GM18867 (cell line): ENCODE measurements at regions not wholly inside any gene's neighbourhood (a gene's known extent, or its start where the extent isn't known, plus 50 kb on each side); places are given as distances from the start of the nearest gene placed in this dataset.
"Not testable (repeated sequence)": the region's sequence is repeated elsewhere in the genome, so short reads cannot be mapped to it uniquely, and the experiment has no call there.

ENCODE experiments used
- ATAC-seq: cut with Tn5 transposase; IDR thresholded peaks from one replicate; pipeline ENCODE4 v1.9.1; 2021; ENCODE audit warnings: mild to moderate bottlenecking, moderate library complexity; ENCODE audit not compliant: unreplicated experiment

DNA sequence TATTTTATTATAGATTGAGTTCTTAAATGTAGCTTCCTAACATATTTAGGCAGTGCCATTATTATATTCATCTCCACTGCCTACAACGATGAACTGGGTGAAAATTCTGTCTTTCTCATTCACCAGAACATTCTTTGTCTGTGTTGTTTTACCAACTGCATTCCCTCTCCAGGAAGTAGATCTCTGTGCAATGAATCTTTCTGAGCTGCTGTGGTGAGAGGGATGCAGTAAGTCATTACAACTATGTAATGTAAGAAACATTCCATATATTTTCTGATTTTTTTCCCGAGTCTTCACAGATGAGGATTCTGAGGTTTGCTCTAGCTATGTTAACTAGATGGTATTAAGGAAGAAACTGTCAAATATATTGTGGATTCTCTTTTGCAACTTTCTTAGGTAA, 811.9 kb upstream of the PCDH7 start:
- ATAC-seq, result no peak

DNA sequence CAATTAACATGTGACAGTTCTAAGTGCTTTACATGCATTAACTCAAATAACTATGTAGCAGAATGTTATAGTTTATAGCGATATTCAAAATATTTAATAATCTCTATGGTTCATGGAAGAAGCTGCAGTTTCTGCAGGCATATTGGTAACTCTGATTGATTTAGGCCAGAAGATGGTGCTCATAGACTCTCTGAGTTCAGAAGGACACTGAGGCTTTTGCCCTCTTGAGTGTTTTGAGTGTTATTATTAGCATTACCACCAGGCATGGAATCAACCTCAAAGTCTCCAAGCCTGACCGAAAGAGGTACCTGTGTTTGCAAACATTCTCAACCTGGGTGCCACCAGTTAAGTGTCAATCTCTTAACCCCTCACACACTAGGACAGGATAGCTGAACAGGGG, 792.3 kb upstream of the PCDH7 start:
- ATAC-seq, result no peak

DNA sequence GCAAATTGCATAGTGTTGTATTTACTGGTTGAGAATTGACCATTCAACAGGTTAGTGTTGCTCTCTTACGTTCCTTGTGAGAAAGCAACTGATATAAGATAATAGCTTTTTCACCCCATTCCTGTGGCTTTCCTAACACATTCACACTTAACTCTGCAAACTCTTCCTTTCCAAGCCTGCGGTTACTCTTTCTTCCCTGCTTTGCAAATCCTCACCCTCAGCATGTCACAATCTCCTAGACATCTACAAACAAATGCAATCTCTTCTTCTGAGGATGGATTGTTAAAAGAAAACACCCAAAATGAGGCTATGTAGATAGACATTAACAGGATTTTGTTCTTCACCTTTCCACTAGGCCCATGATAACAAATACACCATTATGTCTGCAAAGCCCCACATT, 771.7 kb upstream of the PCDH7 start:
- no peak for ATAC-seq

DNA sequence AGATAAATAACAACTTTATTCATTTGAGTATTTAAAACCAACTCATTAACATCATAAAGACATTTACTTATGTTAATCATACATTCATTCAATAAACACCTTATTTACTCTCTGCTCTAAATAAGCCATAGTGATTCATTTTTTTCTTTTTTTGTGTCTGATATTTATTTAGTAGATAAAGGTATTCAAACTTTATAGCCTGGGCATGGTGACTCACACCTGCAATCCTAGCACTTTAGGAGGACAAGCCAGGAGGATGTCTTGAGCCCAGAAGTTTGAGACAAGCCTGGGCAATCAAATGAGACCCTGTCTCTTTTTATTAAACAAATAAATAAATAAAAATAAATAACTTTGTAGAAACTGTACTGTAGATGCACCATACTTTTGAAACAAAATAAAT, 771.3 kb upstream of the PCDH7 start:
- no peak for ATAC-seq

DNA sequence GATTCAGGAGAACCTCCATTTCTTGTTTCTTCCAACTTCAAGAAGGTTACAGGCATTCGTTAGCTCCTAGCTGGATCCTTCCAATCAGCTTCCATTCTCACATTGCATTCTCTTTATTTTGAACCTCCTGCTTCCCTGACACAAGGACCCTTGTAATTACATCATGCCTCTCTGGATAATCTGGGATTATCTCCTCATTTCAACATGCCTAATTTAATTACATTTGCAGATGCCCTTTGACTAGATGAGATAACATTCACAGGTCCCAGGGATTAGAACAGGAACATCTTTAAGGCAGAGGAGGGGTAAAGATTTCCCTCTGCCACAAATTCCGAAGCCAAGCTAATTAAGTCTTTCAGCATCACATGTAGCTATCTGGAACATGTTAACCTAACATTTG, 753.8 kb upstream of the PCDH7 start:
- ATAC-seq, result no peak

DNA sequence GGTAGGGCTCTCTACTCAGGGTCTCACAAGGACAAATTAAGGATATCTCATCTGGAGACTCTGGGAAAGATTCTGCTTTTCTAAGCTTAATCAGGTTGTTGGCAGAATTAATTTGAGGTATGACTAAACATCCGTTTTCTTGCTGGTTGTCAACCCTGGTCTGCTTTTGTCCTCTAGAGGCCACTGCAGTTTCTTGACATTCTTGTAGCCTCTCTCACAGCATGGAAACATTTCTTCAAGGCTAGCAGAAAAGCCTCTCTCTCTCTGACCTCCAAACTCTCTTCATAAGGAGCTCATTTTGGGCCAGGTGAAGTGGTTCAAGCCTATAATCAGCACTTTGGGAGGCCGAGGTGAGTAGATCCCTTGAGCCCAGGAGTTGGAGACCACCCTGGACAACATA, 749.5 kb upstream of the PCDH7 start:
- no peak for ATAC-seq

DNA sequence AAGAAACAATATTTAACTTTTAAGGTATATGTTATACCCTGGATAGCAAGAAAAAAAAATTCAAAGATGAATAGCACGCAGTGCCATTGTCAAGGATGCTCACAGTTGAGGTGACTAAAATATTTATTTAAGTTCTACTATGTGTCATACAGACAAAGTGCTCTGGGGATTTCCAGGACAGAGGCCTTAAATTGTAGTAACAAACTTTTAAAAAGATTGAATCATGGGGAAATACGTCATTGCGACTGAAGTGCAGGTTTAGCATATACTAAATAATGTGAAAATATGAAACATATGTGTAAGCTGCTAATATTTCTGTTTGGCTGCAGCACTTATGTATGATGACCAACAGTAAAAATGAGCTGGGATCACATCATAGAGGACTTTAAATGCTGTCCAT, 748.0 kb upstream of the PCDH7 start:
- no peak for ATAC-seq

DNA sequence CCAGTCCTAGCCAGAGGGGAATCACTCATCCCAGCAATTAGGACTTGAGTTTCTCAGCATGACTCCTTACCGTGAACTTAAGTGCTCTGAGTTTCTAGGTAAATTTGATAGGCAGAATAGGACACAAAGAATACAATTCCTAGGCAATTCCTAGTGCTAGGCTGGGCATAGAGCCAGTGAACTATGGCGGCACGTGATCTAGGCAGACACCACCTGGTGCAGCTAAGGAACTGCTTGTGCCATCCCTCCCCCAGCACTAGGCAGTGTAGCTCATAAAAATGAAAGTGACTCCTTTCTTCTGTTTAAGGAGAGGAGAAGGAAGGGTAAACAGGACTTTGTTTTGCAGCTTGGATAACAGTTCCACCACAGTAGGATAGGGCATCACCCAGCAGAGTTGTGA, 736.3 kb upstream of the PCDH7 start:
- no peak for ATAC-seq

DNA sequence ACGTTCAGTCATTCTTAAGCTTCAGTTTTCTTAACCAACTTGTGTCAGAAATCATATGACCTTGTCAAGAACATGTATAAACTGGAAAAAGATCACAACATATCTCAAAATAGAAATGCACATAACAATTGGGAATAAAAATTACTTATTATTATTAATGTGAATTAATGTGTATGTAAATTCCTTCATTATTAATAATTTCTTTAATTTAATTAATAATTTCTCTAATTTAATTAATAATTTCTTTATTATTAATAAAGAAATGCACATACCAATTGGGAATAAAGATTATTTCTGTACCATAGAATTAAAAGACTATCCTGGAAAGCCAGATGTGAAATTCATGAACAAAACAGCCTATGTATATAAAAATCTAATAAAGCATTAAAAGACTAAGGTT, 718.5 kb upstream of the PCDH7 start:
- ATAC-seq, result no peak

DNA sequence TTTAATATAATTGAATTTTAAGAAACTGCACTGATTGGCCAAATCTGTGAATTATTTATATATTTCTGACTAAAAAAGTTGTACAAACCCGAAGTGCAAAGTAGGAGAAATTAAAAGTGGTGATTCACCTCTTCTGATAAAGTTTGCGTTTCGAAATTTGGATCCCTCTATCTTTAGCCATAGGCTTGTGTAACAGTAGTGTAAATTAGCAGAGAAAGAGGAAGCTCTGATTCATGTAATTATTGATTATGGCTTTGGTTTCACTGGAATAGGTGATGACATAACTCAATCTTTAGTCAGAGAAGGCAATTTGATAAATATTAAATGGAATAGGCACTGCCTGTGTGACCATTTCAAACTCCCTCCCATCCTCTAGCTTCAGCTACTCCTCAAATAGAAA, 717.8 kb upstream of the PCDH7 start:
- ATAC-seq, result no peak

DNA sequence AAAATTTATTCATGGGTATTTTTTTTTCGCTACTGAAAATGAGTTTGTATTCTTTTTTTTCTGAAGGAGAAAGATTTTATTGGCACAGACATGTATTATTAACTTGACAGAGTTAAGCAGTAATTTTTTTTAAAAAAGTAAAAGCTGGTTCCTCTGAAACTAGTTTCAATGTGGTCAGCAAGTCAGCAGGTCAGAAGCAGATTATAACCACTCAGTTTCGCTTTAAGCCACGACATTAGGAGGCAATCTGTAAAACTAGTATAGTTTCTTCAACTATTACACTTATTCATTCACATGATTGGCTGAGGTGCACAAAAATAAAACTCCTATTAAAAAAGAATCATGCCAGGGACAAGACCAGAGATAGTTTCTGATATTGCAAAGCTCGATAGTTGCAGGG, 714.2 kb upstream of the PCDH7 start:
- ATAC-seq, result no peak

DNA sequence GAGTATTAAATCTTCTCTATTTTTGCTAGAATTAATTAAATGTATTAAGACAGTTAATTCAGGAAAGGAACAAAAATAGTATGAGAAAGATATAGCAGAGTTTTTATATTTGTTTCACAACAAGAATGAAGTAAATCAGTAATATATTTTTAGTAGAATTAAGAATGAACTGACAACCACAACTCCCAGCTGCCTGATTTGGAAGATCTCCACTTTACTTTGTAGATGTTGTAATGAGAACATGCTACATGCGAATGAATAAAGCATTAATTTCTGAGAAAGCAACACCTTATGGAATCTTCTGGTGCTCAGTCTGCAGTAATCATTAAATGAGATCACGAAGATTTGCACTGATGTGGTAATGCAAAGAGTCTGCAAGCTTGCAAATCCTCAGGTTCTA, 695.6 kb upstream of the PCDH7 start:
- no peak for ATAC-seq

DNA sequence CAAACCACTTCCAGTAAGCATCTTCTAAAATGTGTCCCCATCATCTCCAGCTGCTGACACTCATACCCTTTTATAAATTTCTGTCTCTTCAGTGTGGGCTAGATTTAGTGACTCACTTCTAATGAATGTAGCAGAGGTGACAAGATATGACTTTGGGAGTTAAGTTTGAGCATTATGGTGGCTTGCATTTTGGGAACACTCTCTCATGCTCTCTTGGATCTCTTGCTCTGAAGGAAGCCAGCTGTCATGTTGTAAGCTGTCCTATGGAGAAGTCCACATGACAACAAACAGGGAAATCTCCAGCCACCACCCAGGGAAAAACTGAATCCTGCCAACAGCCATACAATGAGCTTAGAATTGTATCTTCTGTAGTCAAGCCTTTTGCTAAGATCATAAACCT, 691.3 kb upstream of the PCDH7 start:
- no peak for ATAC-seq

DNA sequence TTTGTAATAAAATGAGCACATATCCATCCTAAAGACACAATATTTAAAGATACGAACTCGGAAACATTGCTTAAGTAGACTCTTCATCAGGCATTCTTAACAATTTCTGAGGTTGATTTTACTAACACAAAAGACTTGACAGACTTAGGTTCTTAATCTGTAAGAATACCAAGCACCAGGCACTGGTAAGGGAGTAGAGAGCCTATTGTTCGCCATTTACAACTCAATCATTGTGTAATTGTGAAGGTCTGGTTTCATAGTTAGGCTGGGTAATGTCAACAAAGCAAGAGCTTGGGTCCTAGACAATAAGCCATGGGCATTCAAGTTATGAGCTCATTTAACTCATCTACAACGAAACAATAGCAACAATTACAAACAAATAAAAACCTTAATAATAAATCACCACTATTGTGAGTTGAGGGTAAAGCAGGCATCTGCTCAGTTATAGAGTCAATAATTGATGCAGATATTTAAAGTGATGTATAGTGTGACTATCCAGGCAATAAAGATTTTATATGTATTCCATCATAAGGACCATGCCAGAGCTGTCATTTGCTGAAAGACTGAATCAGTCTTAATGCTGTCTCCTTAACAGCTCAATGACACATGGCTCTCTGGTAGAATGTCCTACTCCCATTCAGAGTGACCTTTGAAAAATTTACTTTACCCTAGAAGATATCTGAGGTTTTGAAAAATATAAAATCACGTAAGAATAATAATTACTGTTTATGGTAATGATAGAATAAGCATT, 664.0 kb upstream of the PCDH7 start:
- ATAC-seq, result no peak

DNA sequence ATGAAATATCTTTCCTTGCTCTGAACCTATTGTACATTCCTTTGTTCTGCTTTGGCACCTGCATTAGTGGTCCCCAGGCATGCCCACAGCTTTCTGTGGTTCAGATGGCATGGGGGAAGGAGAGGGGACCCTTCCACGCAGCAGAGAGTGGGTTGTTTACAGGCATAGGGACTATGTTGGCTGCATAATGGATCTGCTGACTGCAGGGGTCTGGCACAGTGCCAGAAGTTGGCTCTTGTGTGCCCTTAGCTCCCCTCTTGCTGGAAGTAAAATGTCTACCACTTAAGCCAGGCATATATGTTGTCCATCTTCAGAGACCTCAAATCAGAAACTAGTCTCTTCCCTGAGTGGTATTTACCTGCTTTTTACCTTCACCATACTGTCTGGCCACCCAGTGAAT, 651.9 kb upstream of the PCDH7 start:
- ATAC-seq, result no peak

DNA sequence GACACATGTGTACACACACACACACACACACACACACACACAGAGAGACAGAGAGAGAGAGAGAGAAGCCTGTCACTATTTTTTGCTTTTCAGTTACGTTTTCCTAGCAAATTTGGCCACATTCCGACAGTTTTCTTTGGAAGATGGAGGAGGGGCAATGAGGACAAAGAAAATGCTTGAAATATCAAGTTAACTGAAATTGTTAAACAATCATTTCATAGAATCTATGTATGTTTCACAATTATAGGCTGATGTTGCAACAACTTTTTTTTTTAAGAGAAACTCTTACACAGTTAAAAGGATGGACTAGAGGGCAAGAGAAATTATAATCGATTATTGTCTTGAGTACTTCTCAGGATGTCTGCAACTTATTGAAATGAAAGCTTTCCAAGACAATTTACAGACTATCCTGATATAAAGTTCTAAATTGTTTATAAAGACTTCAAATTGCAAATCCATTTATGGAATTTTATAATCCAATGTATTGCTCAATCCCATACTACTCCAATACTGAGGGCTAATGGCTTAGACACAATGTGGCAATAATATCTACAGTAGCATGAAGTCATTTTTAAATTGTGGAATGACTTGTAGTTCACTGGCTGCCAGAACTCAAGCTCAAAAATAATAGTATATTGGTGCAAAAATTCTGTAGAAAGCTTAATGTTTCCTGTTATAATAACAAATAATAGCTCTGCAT, 647.0 kb upstream of the PCDH7 start:
- no peak for ATAC-seq

DNA sequence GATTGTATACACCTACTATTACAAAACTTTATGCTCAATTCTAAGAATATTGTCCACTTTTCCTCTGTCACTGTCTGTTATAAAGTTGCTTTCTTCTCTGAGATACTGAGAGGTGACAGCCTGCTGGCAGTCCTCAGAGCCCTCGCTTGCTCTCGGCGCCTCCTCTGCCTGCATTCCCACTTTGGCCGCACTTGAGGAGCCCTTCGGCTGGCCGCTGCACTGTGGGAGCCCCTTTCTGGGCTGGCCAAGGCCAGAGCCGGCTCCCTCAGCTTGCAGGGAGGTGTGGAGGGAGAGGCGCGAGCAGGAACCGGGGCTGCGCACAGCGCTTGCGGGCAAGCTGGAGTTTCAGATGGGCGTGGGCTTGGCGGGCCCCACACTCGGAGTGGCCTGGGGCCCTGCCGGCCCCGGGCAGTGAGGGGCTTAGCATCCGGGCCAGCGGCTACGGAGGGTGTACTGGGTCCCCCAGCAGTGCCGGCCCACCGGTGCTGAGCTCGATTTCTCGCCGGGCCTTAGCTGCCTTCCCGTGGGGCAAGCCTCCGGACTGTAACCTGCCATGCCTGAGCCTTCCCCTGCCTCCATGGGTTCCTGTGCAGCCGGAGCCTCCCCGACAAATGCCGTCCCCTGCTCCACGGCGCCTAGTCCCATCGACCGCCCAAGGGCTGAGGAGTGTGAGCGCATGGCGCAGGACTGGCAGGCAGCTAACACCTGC, 627.6 kb upstream of the PCDH7 start:
- ATAC-seq, result not testable (repeated sequence)

DNA sequence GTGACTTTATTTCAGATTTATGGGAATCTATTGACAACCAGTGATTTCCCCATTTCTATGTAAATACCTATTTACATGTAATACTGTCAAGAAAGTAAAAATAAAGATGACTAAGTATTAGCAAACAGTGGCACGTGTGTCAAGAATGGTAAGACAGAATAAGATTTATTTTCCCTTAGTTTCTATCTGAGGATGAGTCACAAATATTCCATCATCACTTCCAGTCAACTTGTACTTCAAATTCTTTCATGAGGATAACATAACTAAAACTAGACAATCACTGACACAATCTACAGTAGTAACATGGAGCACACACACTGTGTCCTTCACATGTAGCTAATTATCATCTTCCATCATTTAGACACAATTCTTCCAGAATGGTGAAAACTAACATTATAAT, 625.3 kb upstream of the PCDH7 start:
- no peak for ATAC-seq

DNA sequence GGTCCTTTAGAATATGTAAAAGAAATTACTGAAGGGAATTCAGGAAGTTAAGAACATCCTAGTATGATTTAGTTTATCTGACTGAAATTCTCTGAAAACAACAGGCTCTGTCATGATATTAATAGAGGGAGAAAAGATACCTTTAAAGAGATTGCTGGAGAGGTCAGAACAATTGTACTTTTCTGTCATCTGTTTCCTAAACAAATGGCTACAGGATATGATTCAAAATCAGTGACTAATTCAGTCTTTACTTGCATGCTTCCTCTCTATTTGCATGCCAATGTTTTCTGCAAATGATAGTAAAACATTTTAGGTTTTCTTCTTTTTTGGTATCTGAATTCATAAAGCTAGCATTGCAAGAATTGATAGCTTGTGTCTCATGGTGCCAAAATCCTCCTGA, 616.7 kb upstream of the PCDH7 start:
- ATAC-seq, result no peak

DNA sequence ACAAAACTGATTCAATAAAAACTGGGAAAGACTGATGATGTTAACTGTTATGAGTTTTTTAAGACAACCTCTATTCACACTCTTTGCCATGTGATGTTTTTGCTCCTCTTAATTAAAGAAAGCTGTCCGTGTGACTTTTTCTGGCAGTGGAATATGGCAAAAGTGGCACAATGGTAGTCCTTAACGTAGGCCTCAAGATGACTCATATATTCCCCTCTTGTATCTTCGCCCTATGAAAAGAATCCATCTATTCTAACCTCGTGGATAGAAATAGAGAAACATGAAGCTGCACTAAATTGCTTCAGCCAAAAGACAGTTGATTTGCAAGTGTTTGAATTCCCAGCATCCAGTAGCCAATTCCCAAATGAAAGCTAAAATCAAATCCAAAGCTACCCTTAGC, 603.8 kb upstream of the PCDH7 start:
- ATAC-seq, result no peak

DNA sequence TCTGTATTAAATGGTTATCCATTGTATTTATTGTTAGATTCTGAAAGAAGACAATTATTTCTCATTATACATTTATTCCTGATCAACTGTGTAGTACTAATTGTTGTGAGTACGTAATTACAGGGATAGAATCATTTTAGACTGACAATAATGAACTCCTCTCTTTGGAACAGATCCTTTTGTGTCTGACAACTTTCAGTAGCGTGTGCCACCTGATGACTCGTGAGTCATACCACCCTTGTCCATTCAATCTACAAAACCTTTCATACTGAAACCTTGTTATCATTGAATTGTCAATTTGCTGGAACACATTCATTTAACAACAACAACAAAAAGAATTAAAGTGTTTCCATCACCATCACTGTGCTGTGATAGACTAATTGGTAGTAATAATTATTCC, 602.7 kb upstream of the PCDH7 start:
- ATAC-seq, result no peak

DNA sequence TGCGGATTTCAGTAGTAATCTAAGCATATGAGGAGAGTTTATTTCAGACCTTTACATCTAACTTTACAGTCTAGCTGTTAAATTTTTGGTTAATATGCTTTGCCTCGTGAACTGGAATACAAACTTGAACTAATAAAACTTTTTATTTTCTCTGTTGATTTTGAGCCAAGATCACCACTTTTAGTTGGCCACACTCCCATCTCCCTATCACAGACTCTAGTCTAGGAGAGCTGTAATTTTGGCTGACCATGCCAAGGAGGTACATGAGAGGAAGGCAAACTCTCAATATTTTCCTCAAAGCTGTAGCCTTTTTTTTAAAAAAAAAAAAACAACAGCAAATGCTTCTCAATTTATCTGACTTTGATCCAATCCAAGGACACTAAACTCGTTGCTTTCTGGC, 597.5 kb upstream of the PCDH7 start:
- ATAC-seq, result no peak
